Right renal cortex interstitium (tissue), 3 donors: ENCODE measurements at regions not wholly inside any gene's neighbourhood (a gene's known extent, or its start where the extent isn't known, plus 50 kb on each side); places are given as distances from the start of the nearest gene placed in this dataset.

Experiments used
- DNase-seq, 3 donors: peaks; one replicate each; pipeline ENCODE4 v3.0.0-alpha.2; 2013; ENCODE audit warnings: low read depth in 3 of 3, low spot score in 2 of 3

- no peak for DNase-seq
These were observed 1392.8 kb upstream of the TENM3 start for GRCh38 chr4:180850318-180850940.

- no peak for DNase-seq
These were observed 1390.5 kb upstream of the TENM3 start for GRCh38 chr4:180852738-180853137.

GRCh38 chr4:180855184-180855583 is 1388.0 kb upstream of the TENM3 start:
- no peak for DNase-seq

GRCh38 chr4:180860089-180860720 is 1383.0 kb upstream of the TENM3 start:
- DNase-seq = no peak

- no peak for DNase-seq
These were observed 1381.6 kb upstream of the TENM3 start for GRCh38 chr4:180861651-180862050.

GRCh38 chr4:180866933-180867643 is 1376.1 kb upstream of the TENM3 start:
- DNase-seq = no peak

- DNase-seq = no peak
These were observed 1372.6 kb upstream of the TENM3 start for GRCh38 chr4:180870623-180871022.

GRCh38 chr4:180898305-180898704 is 1344.9 kb upstream of the TENM3 start:
- no peak for DNase-seq

GRCh38 chr4:180900781-180901180 is 1342.4 kb upstream of the TENM3 start:
- DNase-seq = no peak

GRCh38 chr4:180909279-180909678 is 1333.9 kb upstream of the TENM3 start:
- DNase-seq = no peak

- no peak for DNase-seq
These were observed 1329.5 kb upstream of the TENM3 start for GRCh38 chr4:180913750-180914149.

GRCh38 chr4:180923486-180923885 is 1319.7 kb upstream of the TENM3 start:
- no peak for DNase-seq

- no peak for DNase-seq
These were observed 1317.4 kb upstream of the TENM3 start for GRCh38 chr4:180925805-180926204.

GRCh38 chr4:180926277-180926676 is 1316.9 kb upstream of the TENM3 start:
- DNase-seq = no peak

- DNase-seq = no peak
These were observed 1310.7 kb upstream of the TENM3 start for GRCh38 chr4:180932370-180933001.

- DNase-seq = no peak
These were observed 1306.1 kb upstream of the TENM3 start for GRCh38 chr4:180937083-180937482.

- DNase-seq = no peak
These were observed 1302.5 kb upstream of the TENM3 start for GRCh38 chr4:180940680-180941079.

GRCh38 chr4:180942367-180942916 is 1300.8 kb upstream of the TENM3 start:
- no peak for DNase-seq

- no peak for DNase-seq
These were observed 1297.0 kb upstream of the TENM3 start for GRCh38 chr4:180946188-180946587.

GRCh38 chr4:180947425-180947824 is 1295.8 kb upstream of the TENM3 start:
- peak; percentile 35 to 58 (median 54) for DNase-seq
